ENCODE measurements at regions not wholly inside any gene's neighbourhood (a gene's known extent, or its start where the extent isn't known, plus 50 kb on each side); places are given as distances from the start of the nearest gene placed in this dataset.

DNA sequence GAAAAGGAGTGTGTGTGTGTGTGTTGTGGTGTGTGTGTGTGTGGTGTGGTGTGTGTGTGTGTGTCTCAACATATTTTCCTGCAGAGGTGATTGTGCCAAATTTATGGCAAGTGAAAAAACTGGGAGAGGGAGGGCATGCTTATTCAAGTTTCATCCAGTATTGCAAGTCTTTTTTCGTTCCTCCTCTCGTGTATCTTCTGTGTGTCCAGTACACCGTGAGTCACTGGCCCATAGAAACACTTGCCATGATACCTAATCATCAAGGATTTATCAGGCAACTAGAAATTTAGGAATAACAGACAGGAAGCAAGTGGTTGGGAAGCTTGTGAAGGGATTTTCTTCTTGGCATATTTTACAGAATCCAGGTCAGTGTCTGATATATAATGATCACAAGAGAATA is 820.5 kb downstream of the GATA3 start:
- Mint-ChIP-seq H3K4me3 (no peak overlapping the region), H3K9me3 (no peaks in the 10 kb centered on the region), H3K4me1 (ENCODE audit: low read depth) (no peaks in the 10 kb centered on the region), H3K27me3 (peaks cover 1% of the 10 kb centered on the region), H3K36me3 (ENCODE audit: low read depth) (no peaks in the 10 kb centered on the region), H3K27ac (no peak overlapping the region)
- POLR2A ChIA-PET = no interaction called here
- CTCF ChIA-PET = no interaction called here
- DNase-seq = no peak
- TF ChIP-seq, protein P1, sequence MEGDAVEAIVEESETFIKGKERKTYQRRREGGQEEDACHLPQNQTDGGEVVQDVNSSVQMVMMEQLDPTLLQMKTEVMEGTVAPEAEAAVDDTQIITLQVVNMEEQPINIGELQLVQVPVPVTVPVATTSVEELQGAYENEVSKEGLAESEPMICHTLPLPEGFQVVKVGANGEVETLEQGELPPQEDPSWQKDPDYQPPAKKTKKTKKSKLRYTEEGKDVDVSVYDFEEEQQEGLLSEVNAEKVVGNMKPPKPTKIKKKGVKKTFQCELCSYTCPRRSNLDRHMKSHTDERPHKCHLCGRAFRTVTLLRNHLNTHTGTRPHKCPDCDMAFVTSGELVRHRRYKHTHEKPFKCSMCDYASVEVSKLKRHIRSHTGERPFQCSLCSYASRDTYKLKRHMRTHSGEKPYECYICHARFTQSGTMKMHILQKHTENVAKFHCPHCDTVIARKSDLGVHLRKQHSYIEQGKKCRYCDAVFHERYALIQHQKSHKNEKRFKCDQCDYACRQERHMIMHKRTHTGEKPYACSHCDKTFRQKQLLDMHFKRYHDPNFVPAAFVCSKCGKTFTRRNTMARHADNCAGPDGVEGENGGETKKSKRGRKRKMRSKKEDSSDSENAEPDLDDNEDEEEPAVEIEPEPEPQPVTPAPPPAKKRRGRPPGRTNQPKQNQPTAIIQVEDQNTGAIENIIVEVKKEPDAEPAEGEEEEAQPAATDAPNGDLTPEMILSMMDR (IDR thresholded peaks at IDR 0.05) = no peak
- no peak for ATAC-seq
- intact Hi-C loops (cut with micrococcal nuclease) = no loop called here

DNA sequence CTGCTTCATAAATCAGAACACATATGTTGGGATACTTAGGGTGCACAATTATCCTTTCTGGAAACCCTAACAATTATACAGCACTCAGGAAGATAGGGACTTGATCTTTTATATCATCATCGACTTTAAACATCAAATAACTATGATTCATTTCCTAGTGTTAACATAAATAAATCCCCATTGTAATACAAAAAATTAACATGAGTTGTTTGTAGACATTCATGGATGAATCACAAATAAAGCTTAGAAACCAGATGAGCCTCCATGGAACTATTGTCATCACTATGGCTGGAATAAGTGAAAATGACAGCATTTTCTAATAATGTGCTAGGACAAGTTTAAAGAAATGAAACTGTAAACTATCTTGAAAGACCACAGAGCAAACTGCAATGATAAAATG is 821.7 kb downstream of the GATA3 start:
- Mint-ChIP-seq H3K9me3 (no peaks in the 10 kb centered on the region), H3K36me3 (ENCODE audit: low read depth) (no peaks in the 10 kb centered on the region), H3K27ac (no peak overlapping the region), H3K4me1 (ENCODE audit: low read depth) (no peaks in the 10 kb centered on the region), H3K4me3 (no peak overlapping the region), H3K27me3 (peaks cover 1% of the 10 kb centered on the region)
- ATAC-seq = no peak
- ChIA-PET POLR2A (no interaction called here), CTCF (no interaction called here)
- intact Hi-C loops (cut with micrococcal nuclease) = no loop called here
- TF ChIP-seq, protein P1 (IDR thresholded peaks at IDR 0.05) = no peak
- no peak for DNase-seq

DNA sequence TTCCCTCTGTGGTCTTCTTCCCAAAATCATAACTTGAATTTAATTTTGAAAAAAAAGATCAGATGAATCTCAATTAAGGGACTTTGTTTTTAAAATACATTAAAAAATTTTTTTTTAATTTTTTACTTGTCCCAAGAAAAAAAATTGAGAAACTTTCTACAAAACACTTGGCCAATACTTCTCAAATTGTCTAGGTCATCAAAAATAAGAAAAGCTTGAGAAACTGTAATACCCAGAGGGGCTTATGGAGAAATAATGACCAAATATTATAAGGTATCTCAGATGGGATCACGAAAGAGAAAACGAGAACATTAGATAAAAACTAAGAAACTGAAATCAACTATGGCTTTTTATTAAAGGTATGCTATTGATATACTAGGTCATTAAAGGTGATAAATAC is 835.0 kb downstream of the GATA3 start:
- Mint-ChIP-seq H3K36me3 (ENCODE audit: low read depth) (peaks cover 2% of the 10 kb centered on the region), H3K27ac (no peak overlapping the region)
- POLR2A ChIA-PET = no interaction called here

DNA sequence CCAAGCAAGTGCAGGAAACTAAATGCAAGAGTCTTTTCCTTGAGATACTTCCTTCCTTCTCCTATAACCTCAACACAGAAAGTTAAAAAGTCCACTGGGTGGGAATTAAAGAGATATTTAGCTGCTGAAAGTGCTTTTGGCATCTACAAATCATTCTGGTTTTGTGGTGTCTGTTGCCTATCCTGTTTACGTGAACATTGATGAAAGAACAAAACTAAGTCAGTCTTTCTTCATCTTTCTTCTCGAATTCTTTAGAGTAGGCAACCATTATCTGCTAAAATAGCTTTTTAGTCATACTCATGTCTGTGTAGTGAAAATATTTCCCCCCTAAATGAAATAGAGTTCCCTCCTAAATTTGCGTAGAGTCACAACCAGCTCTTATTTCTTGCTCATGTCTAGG is 838.6 kb downstream of the GATA3 start:
- Mint-ChIP-seq H3K27me3 (no peaks in the 10 kb centered on the region), H3K36me3 (ENCODE audit: low read depth) (peaks cover 5% of the 10 kb centered on the region), H3K4me1 (ENCODE audit: low read depth) (peaks cover 29% of the 10 kb centered on the region), H3K27ac (peak overlapping the region; percentile 44), H3K4me3 (no peak overlapping the region), H3K9me3 (peaks cover 2% of the 10 kb centered on the region)
- ChIA-PET POLR2A (no interaction called here), CTCF (no interaction called here)
- DNase-seq = no peak
- ATAC-seq = no peak
- TF ChIP-seq, protein P1 (IDR thresholded peaks at IDR 0.05) = no peak
- intact Hi-C loops (cut with micrococcal nuclease) = no loop called here

More for the DNA sequence above, 835.0 kb downstream of the GATA3 start:
- no peak for DNase-seq
- ATAC-seq = no peak
- Mint-ChIP-seq H3K27me3 (no peaks in the 10 kb centered on the region), H3K4me3 (no peak overlapping the region), H3K9me3 (peaks cover 2% of the 10 kb centered on the region), H3K4me1 (ENCODE audit: low read depth) (peaks cover 29% of the 10 kb centered on the region)
- intact Hi-C loops (cut with micrococcal nuclease) = no loop called here
- TF ChIP-seq, protein P1 (IDR thresholded peaks at IDR 0.05) = no peak
- CTCF ChIA-PET = no interaction called here

DNA sequence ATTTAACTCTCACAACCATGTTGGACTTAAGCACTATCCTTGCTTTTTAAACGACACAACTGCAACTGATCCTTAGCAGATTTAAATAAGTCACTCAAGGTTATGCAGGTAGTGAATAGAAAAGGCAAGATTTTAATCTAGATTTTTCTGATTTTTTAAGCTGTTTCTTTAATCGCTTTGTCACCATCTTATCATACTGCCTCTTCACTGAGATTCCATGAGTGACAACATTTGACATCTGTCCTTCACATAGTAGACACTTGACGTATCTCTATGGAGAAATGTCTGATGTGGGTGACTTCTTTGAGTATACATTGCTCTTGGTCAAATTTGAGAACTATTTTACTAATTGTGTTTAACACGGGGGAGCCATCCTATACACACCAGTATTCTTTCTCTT is 839.7 kb downstream of the GATA3 start:
- no peak overlapping the region for H3K4me3 Mint-ChIP-seq
- H3K27ac Mint-ChIP-seq = no peak overlapping the region
- ATAC-seq (no peak), DNase-seq (no peak)
- H3K9me3 Mint-ChIP-seq = peaks cover 2% of the 10 kb centered on the region
- TF ChIP-seq, protein P1 (IDR thresholded peaks at IDR 0.05) = no peak
- intact Hi-C loops (cut with micrococcal nuclease) = no loop called here
- peaks cover 31% of the 10 kb centered on the region for H3K4me1 Mint-ChIP-seq (ENCODE audit: low read depth)
- ChIA-PET POLR2A (interaction anchor here (0.7 kb wide), 1 partner anchor 29 kb away, joined by 3 read pairs; no protein-coding TSS in a partner anchor), CTCF (no interaction called here)
- no peaks in the 10 kb centered on the region for H3K27me3 Mint-ChIP-seq
- peaks cover 5% of the 10 kb centered on the region for H3K36me3 Mint-ChIP-seq (ENCODE audit: low read depth)

All from activated CD8-positive, alpha-beta T cell treated with anti-CD3 and anti-CD28 coated beads for 36 hours (primary cell).